ENCODE measurements at regions not wholly inside any gene's neighbourhood (a gene's known extent, or its start where the extent isn't known, plus 50 kb on each side); places are given as distances from the start of the nearest gene placed in this dataset.

DNA sequence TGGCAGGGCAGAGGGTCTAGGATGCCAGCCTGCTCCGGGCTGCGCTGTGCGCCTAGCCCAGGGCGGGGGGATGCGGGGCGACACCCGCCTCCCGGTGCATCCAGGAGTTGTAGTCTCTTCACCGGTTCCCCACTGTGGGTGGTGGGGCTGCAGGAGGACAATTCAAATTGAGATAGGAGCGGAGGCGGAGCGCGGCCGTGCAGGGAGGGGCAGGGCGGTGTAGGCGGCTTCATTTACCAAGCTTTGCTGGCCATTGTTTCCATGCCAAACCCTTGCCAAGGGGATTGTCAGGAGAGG lies 2047.4 kb downstream of the TP53TG3F start:
- Histone ChIP-seq H3K27me3 (replicated peaks in 1 of 7) (no peaks in the 10 kb centered on the region), H3K36me3 (no peaks in the 10 kb centered on the region), H3K4me1 (no peaks in the 10 kb centered on the region), H3K27ac (no peak overlapping the region), H3K9me3 (peaks cover 0 to 67% (median 50%) of the 10 kb centered on the region in 8 donors), H3K4me3 (no peak overlapping the region)
- DNase-seq = no peak
- intact Hi-C loops (cut with DNase I; ENCODE audit: low total_unique reads) = no loop called here
- WGBS, 5 donors = 57 to 76% (median 69%) methylated on average over 8 to 16 of the region's 16 CpGs
- no peak for TF ChIP-seq POLR2AphosphoS5 (IDR thresholded peaks at IDR 0.05)
- TF ChIP-seq, protein P1, sequence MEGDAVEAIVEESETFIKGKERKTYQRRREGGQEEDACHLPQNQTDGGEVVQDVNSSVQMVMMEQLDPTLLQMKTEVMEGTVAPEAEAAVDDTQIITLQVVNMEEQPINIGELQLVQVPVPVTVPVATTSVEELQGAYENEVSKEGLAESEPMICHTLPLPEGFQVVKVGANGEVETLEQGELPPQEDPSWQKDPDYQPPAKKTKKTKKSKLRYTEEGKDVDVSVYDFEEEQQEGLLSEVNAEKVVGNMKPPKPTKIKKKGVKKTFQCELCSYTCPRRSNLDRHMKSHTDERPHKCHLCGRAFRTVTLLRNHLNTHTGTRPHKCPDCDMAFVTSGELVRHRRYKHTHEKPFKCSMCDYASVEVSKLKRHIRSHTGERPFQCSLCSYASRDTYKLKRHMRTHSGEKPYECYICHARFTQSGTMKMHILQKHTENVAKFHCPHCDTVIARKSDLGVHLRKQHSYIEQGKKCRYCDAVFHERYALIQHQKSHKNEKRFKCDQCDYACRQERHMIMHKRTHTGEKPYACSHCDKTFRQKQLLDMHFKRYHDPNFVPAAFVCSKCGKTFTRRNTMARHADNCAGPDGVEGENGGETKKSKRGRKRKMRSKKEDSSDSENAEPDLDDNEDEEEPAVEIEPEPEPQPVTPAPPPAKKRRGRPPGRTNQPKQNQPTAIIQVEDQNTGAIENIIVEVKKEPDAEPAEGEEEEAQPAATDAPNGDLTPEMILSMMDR (IDR thresholded peaks at IDR 0.05 in 8 of 11, conservative IDR thresholded peaks at IDR 0.05 in 3 of 11) = no peak
- TF ChIP-seq POLR2A (IDR thresholded peaks at IDR 0.05) = no peak

- no peak overlapping the region for H3K4me3 ChIP-seq
- no peak for DNase-seq
- WGBS, 5 donors = 29 to 79% (median 41%) methylated on average over 1 of the region's 1 CpG
- peaks cover 0 to 66% (median 44%) of the 10 kb centered on the region in 8 donors for H3K9me3 ChIP-seq
- H3K36me3 ChIP-seq = no peaks in the 10 kb centered on the region
- TF ChIP-seq POLR2AphosphoS5 (IDR thresholded peaks at IDR 0.05) (no peak), POLR2A (IDR thresholded peaks at IDR 0.05) (no peak)
- TF ChIP-seq, protein P1 (IDR thresholded peaks at IDR 0.05 in 8 of 11, conservative IDR thresholded peaks at IDR 0.05 in 3 of 11) = no peak
- intact Hi-C loops (cut with DNase I; ENCODE audit: low total_unique reads) = no loop called here
- no peak overlapping the region for H3K27ac ChIP-seq
- no peaks in the 10 kb centered on the region for H3K27me3 ChIP-seq (replicated peaks in 1 of 7)
- H3K4me1 ChIP-seq = no peaks in the 10 kb centered on the region
These were observed 2051.3 kb downstream of the TP53TG3F start for GRCh38 chr16:35510701-35511100.

DNA sequence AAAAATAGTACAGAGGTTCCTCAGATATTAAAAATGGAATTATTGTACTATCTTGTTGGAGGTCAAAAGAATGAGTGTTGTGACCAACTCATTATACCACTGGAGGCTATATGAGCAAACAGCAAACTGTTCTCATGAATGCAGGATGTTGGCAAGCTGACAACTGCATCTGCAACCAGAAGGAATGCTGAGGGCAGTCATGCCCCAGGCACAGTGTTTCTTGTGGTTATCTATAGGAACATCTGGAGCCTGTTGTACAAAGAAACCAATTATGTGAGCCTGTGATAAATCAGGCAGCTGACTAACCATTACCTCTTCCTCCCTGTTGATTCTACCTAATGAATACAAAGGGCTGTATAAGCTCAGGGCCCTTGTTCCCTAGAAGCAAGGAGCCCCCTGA lies 2057.1 kb downstream of the TP53TG3F start:
- Histone ChIP-seq H3K27me3 (replicated peaks in 1 of 7) (no peaks in the 10 kb centered on the region), H3K36me3 (no peaks in the 10 kb centered on the region), H3K4me1 (no peaks in the 10 kb centered on the region), H3K9me3 (peaks cover 0 to 86% (median 61%) of the 10 kb centered on the region in 8 donors), H3K27ac (no peak overlapping the region), H3K4me3 (no peak overlapping the region)
- TF ChIP-seq POLR2AphosphoS5 (IDR thresholded peaks at IDR 0.05) (no peak), POLR2A (IDR thresholded peaks at IDR 0.05) (no peak)
- TF ChIP-seq, protein P1 (IDR thresholded peaks at IDR 0.05 in 8 of 11, conservative IDR thresholded peaks at IDR 0.05 in 3 of 11) = no peak
- no peak for DNase-seq
- intact Hi-C loops (cut with DNase I; ENCODE audit: low total_unique reads) = no loop called here

- DNase-seq = no peak
- H3K4me1 ChIP-seq = no peaks in the 10 kb centered on the region
- H3K9me3 ChIP-seq = peaks cover 0 to 86% (median 63%) of the 10 kb centered on the region in 8 donors
- intact Hi-C loops (cut with DNase I; ENCODE audit: low total_unique reads) = no loop called here
- H3K27me3 ChIP-seq (replicated peaks in 1 of 7) = no peaks in the 10 kb centered on the region
- no peak overlapping the region for H3K27ac ChIP-seq
- WGBS, 5 donors = 67 to 75% (median 70%) methylated on average over 8 of the region's 8 CpGs
- H3K36me3 ChIP-seq = no peaks in the 10 kb centered on the region
- TF ChIP-seq, protein P1 (IDR thresholded peaks at IDR 0.05 in 8 of 11, conservative IDR thresholded peaks at IDR 0.05 in 3 of 11) = no peak
- no peak for TF ChIP-seq POLR2AphosphoS5 (IDR thresholded peaks at IDR 0.05)
- no peak for TF ChIP-seq POLR2A (IDR thresholded peaks at IDR 0.05)
- H3K4me3 ChIP-seq = no peak overlapping the region
These were observed 2057.6 kb downstream of the TP53TG3F start for GRCh38 chr16:35516971-35517370.
